Neural progenitor cell (in vitro differentiated cells): ENCODE measurements at regions not wholly inside any gene's neighbourhood (a gene's known extent, or its start where the extent isn't known, plus 50 kb on each side); places are given as distances from the start of the nearest gene placed in this dataset.
"Not testable (repeated sequence)": the region's sequence is repeated elsewhere in the genome, so short reads cannot be mapped to it uniquely, and the experiment has no call there.

Experiments
- DNase-seq: peaks from one replicate; pipeline ENCODE4 v3.0.0-alpha.2; 2016; ENCODE audit warnings: low spot score
- H2AFZ ChIP-seq: fragments of 200-600 bp; sonication (generic); replicated peaks from 2 replicates; pipeline ENCODE4 v1.6.1; 2016; ENCODE audit warnings: antibody characterized with exemption
- H3F3A ChIP-seq: fragments of 200-600 bp; sonication (generic); 2 replicates; pipeline ENCODE4 v1.6.1; 2016; ENCODE audit warnings: antibody characterized with exemption, low read depth
- H3K27ac ChIP-seq: fragments of 200-600 bp; sonication (generic); 2 replicates; pipeline ENCODE4 v1.5.1; 2016; ENCODE audit warnings: mild to moderate bottlenecking
- H3K27me3 ChIP-seq: fragments of 200-600 bp; sonication (generic); 2 replicates; pipeline ENCODE4 v1.6.1; 2016; ENCODE audit warnings: mild to moderate bottlenecking, moderate library complexity
- H3K36me3 ChIP-seq: fragments of 200-600 bp; sonication (generic); 2 replicates; pipeline ENCODE4 v1.5.1; 2016
- H3K4me1 ChIP-seq: fragments of 200-600 bp; sonication (generic); 2 replicates; pipeline ENCODE4 v1.6.1; 2016; ENCODE audit warnings: mixed run types
- H3K4me2 ChIP-seq: fragments of 200-600 bp; sonication (generic); 2 replicates; pipeline ENCODE4 v1.6.1; 2016
- H3K4me3 ChIP-seq: fragments of 200-600 bp; sonication (generic); 2 replicates; pipeline ENCODE4 v1.5.1; 2016
- H3K79me2 ChIP-seq: fragments of 200-600 bp; sonication (generic); 2 replicates; pipeline ENCODE4 v1.6.1; 2016; ENCODE audit warnings: low read depth
- H3K9ac ChIP-seq: fragments of 200-600 bp; sonication (generic); 2 replicates; pipeline ENCODE4 v1.6.1; 2016
- H3K9me3 ChIP-seq: fragments of 200-600 bp; sonication (generic); 2 replicates; pipeline ENCODE4 v1.5.1; 2016; ENCODE audit warnings: low read depth
- H4K20me1 ChIP-seq: fragments of 200-600 bp; sonication (generic); 2 replicates; pipeline ENCODE4 v1.6.1; 2016; ENCODE audit warnings: low read depth
- H3K27ac Mint-ChIP-seq: 3 replicates; pipeline ENCODE4 v1.8.0; 2021; ENCODE audit warnings: mixed read lengths
- H3K27me3 Mint-ChIP-seq: 2 replicates; pipeline ENCODE4 v1.8.0; 2022; ENCODE audit warnings: low read depth, mild to moderate bottlenecking, inconsistent platforms, moderate library complexity, mixed read lengths; ENCODE audit not compliant: insufficient read depth
- H3K36me3 Mint-ChIP-seq: 3 replicates; pipeline ENCODE4 v1.8.0; 2021; ENCODE audit warnings: mixed read lengths
- H3K4me1 Mint-ChIP-seq: 3 replicates; pipeline ENCODE4 v1.8.0; 2021; ENCODE audit warnings: mixed read lengths
- H3K4me3 Mint-ChIP-seq: 3 replicates; pipeline ENCODE4 v1.8.0; 2021; ENCODE audit warnings: mild to moderate bottlenecking, moderate library complexity, mixed read lengths
- H3K9me3 Mint-ChIP-seq: 3 replicates; pipeline ENCODE4 v1.8.0; 2020; ENCODE audit warnings: mixed read lengths
- CTCF ChIP-seq: fragments of 200-600 bp; sonication (generic); IDR thresholded peaks from 2 replicates; pipeline ENCODE4 v1.5.1; 2017; ENCODE audit warnings: antibody characterized with exemption, mild to moderate bottlenecking
- EZH2 ChIP-seq: fragments of 200-600 bp; sonication (generic); IDR thresholded peaks from 2 replicates; pipeline ENCODE4 v1.6.1; 2017; ENCODE audit warnings: antibody characterized with exemption, mild to moderate bottlenecking, moderate library complexity
- EZH2phosphoT487 ChIP-seq: fragments of 200-600 bp; sonication (generic); IDR thresholded peaks from 2 replicates; pipeline ENCODE4 v1.6.1; 2017; ENCODE audit warnings: antibody characterized with exemption

GRCh38 chr12:65742018-65743010, 82.0 kb upstream of the HMGA2 start:
- Histone ChIP-seq H3F3A (peaks cover 30% of the 10 kb centered on the region), H3K4me2 (peak overlapping the region; percentile 86), H3K9me3 (no peaks in the 10 kb centered on the region), H3K27ac (peak overlapping the region; percentile 78), H3K4me3 (peak overlapping the region; percentile 64), H3K27me3 (peaks cover 27% of the 10 kb centered on the region), H2AFZ (peak overlapping the region; percentile 77), H3K4me1 (peaks cover 17% of the 10 kb centered on the region), H4K20me1 (peaks cover 3% of the 10 kb centered on the region), H3K36me3 (no peaks in the 10 kb centered on the region), H3K79me2 (no peaks in the 10 kb centered on the region), H3K9ac (no peak overlapping the region)
- H3K27me3 Mint-ChIP-seq, result peaks cover 26% of the 10 kb centered on the region
- H3K27ac Mint-ChIP-seq, result peak overlapping the region; percentile 95
- peaks cover 29% of the 10 kb centered on the region for H3K4me1 Mint-ChIP-seq
- peaks cover 9% of the 10 kb centered on the region for H3K9me3 Mint-ChIP-seq
- peak overlapping the region; percentile 91 for H3K4me3 Mint-ChIP-seq
- peaks cover 6% of the 10 kb centered on the region for H3K36me3 Mint-ChIP-seq
- TF ChIP-seq EZH2phosphoT487 (peak; percentile 46), EZH2 (no peak), CTCF (peak; percentile 17)
- DNase-seq, result peak; percentile 92

- H3K9me3 Mint-ChIP-seq, DNase-seq, H3K79me2 ChIP-seq, H3K4me3 ChIP-seq, H3K9me3 ChIP-seq, H3K4me3 Mint-ChIP-seq, H3K4me2 ChIP-seq, H3K36me3 ChIP-seq, H3K27ac ChIP-seq, H4K20me1 ChIP-seq, H3K9ac ChIP-seq, H3K27ac Mint-ChIP-seq, H2AFZ ChIP-seq, H3K36me3 Mint-ChIP-seq: not testable (repeated sequence)
- Histone ChIP-seq H3K27me3 (peaks cover 27% of the 10 kb centered on the region), H3F3A (peaks cover 30% of the 10 kb centered on the region), H3K4me1 (peaks cover 12% of the 10 kb centered on the region)
- peaks cover 19% of the 10 kb centered on the region for H3K27me3 Mint-ChIP-seq
- H3K4me1 Mint-ChIP-seq, result peaks cover 27% of the 10 kb centered on the region
Measured at GRCh38 chr12:65744236-65744840, 79.9 kb upstream of the HMGA2 start.

- DNase-seq, result no peak
- Histone ChIP-seq H3K27ac (no peak overlapping the region), H3K79me2 (no peaks in the 10 kb centered on the region), H3K9me3 (no peaks in the 10 kb centered on the region), H3K27me3 (peaks cover 14% of the 10 kb centered on the region), H3K4me3 (no peak overlapping the region), H3K4me1 (peaks cover 5% of the 10 kb centered on the region), H3K36me3 (no peaks in the 10 kb centered on the region), H3K9ac (no peak overlapping the region), H2AFZ (no peak overlapping the region), H4K20me1 (peaks cover 3% of the 10 kb centered on the region), H3F3A (peaks cover 11% of the 10 kb centered on the region), H3K4me2 (no peak overlapping the region)
- H3K27me3 Mint-ChIP-seq, result peaks cover 19% of the 10 kb centered on the region
- peaks cover 9% of the 10 kb centered on the region for H3K9me3 Mint-ChIP-seq
- TF ChIP-seq EZH2phosphoT487, result no peak
- TF ChIP-seq CTCF, result no peak
- no peak for TF ChIP-seq EZH2
- peaks cover 18% of the 10 kb centered on the region for H3K4me1 Mint-ChIP-seq
- peaks cover 2% of the 10 kb centered on the region for H3K36me3 Mint-ChIP-seq
- no peak overlapping the region for H3K4me3 Mint-ChIP-seq
- H3K27ac Mint-ChIP-seq, result no peak overlapping the region
Measured at GRCh38 chr12:65747338-65747737, 76.9 kb upstream of the HMGA2 start.
